GM18499 (cell line): ENCODE measurements at regions not wholly inside any gene's neighbourhood (a gene's known extent, or its start where the extent isn't known, plus 50 kb on each side); places are given as distances from the start of the nearest gene placed in this dataset.
"Not testable (repeated sequence)": the region's sequence is repeated elsewhere in the genome, so short reads cannot be mapped to it uniquely, and the experiment has no call there.

Source experiments
- ATAC-seq: cut with Tn5 transposase; IDR thresholded peaks from one replicate; pipeline ENCODE4 v1.9.1; 2021; ENCODE audit warnings: moderate number of reproducible peaks; ENCODE audit not compliant: insufficient read depth, unreplicated experiment

- not testable (repeated sequence) for ATAC-seq
These were observed 127.5 kb upstream of the CACNA2D1 start for GRCh38 chr7:82571047-82571446.

- ATAC-seq = no peak
These were observed 124.3 kb upstream of the CACNA2D1 start for GRCh38 chr7:82567841-82568240.

DNA sequence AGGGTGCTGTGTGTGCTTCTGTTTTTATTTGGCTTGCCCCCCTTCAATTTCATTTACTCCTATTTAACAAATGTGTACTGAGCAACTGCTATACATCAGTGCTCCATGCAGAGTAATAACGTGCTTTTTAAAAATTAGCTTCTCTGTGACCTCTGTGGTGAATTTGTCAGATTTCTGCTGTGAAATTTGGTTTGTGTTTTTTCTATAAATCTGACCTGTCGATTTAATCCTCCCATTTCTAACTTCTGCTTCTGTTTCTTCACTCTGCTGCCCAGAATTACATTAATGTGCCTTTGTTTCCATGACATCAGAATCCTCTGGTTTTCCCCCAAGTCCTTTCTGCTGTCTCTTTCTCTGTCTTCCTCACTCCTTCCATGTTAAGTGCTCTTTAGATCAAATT is 123.8 kb upstream of the CACNA2D1 start:
- no peak for ATAC-seq

- no peak for ATAC-seq
These were observed 123.2 kb upstream of the CACNA2D1 start for GRCh38 chr7:82566752-82567151.

- ATAC-seq = no peak
These were observed 119.3 kb upstream of the CACNA2D1 start for GRCh38 chr7:82562716-82563404.

DNA sequence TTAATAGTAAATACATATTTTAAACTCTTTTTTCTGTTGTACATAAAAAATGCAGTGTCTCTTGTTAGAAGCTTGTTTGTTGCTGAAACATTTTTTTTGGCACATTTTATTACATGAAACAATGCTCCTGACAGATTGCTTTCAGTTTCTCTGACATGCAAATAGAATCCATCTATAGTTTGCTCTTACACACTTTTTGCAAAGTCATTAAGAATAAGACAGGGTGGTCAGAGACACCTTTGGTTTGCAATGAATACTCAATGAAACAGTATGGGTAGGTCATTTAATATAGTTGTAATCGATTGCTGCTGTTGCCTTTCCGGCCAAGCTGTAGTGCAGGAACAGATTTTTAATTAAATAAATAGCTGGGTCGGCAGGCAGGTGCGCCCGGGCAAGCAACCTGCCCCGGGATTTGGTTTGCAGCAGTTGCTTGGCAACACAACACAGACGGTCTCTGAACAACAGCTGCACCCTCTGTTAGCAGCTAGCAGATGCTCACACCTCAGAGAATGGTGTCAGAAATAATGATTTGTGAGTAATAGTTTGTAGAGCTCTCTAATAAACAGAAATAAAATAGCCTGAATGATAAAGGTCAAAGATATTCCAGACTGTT is 115.7 kb upstream of the CACNA2D1 start:
- no peak for ATAC-seq

DNA sequence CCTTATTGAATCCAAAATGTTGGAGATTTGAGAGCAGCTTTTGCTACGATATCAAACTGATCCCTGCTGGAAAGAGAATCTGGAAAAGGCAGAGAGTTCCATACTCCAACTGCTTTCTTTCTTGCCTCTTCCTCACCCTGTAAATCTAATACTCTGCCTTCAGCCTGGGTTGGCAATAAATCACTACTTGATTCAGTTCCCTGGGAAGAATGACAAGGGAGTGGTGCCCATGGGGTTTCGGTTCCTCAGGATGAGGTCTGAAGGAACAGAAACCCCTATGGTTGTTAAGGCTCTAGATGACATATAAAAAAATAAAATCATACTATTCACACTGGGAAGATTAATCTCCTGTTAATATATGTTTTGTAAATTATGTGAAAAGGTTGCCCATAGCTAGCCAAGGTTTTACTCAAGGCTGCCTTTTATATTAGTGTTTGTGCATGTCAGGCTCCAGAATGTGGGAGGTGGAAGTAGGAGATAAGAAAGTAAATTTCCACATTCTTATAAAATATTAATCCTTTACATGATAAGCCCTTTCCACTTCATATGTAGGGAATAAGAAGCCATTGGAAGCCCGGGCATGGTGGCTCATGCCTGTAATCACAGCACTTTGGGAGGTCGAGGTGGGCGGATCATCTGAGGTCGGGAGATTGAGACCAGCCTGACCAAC is 106.2 kb upstream of the CACNA2D1 start:
- no peak for ATAC-seq

DNA sequence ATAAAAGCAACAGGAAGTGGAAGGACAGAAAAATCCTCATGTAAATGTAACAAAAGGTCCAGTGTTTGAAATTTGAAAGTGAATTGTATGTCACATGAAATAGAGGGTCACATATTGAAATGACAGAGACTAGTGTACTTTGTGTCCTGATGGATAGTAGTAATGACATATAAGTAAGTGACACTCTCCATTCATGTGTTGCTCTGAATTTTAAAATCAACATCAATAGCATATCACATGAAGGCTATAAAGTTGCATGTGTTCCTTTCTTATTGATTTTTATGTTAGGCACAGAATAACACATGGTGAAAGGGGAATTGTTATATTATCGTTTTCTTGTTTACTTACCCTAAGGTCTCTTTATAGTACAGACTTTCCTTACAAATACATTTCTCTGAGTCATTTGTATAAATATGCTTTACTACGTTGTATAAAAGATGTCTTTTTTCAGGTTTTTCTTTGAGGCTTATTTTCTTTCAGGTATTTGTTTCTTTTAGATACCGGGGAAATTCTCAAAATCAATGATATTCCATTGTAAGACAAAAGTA is 104.6 kb upstream of the CACNA2D1 start:
- no peak for ATAC-seq

- ATAC-seq = no peak
These were observed 99.1 kb upstream of the CACNA2D1 start for GRCh38 chr7:82542665-82543064.

GRCh38 chr7:82539969-82540368 is 96.4 kb upstream of the CACNA2D1 start:
- ATAC-seq = no peak

- ATAC-seq = no peak
These were observed 91.1 kb upstream of the CACNA2D1 start for GRCh38 chr7:82534684-82535083.

DNA sequence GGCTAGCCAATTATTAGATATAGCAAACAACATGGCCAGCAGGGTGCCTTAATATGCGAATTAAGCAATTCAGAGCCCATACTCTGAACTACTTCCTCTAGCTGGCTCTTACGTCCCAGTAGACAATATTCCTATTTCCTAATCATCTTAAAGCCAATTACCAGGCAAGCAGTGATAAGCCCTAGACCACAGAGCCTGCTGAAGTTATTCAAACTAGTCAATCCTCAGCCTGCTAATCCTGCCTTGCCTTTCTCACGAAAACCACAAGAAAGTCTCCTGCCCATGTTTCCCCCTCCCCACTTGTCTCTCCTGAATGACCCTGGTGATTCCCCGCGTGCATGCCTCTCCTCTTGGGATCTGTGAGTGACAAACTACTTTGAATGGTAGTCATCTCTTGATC is 86.8 kb upstream of the CACNA2D1 start:
- no peak for ATAC-seq

GRCh38 chr7:82528577-82529310 is 85.2 kb upstream of the CACNA2D1 start:
- no peak for ATAC-seq

- no peak for ATAC-seq
These were observed 84.3 kb upstream of the CACNA2D1 start for GRCh38 chr7:82527851-82528250.

- no peak for ATAC-seq
These were observed 78.4 kb upstream of the CACNA2D1 start for GRCh38 chr7:82521906-82522445.

GRCh38 chr7:82517050-82517449 is 73.5 kb upstream of the CACNA2D1 start:
- ATAC-seq = no peak

DNA sequence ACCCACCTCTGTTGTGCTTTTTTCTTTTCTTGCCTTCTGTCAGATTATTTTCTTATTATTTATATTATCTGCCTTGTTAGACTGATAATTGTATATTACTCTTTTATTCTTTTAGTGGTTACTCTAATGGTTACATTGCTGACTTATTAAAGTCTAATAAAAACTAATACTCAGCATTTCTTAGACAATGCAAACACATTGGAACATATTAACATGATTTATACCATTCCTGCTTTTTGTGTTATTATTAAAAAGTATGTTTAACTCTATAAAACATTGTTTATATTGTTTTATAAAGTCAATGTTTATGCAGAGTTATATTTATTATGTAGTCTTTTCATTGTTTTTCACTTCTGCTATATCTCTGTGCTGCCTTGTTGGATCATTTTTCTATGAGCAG is 68.0 kb upstream of the CACNA2D1 start:
- ATAC-seq = no peak

DNA sequence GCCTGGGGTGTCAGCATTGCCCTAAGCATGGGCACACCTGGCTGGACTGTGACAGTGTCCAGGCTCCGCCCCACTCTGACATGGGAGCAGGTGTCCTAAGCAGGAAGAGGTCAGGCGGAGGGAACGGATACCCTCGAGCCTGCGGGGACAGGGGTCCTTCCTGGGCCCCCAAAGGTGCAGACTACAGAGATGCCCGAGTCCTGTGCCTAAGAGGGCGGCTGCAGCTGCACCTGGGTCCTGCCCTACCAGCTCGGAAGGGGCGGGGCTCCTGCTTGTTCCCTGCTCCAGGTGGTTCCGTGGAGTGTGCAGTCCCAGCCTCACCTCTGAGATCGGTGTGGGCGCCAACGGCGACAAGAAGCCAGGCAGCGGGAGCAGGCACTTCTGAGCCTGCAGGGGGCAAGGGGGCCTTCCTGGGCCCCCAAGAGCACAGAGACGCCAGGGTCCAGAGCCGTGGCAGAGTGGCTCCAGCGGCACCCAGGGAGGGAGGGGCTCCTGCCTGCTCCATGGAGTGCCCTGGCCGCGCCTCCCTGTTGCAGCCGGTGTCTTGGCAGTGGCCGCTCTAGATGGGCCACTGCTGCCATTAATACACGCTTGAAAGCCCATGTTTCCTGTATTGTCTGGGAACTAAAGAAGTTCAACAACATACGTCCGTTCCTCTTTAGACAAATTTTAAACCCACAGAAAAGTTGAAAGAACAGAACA is 64.5 kb upstream of the CACNA2D1 start:
- ATAC-seq = no peak

DNA sequence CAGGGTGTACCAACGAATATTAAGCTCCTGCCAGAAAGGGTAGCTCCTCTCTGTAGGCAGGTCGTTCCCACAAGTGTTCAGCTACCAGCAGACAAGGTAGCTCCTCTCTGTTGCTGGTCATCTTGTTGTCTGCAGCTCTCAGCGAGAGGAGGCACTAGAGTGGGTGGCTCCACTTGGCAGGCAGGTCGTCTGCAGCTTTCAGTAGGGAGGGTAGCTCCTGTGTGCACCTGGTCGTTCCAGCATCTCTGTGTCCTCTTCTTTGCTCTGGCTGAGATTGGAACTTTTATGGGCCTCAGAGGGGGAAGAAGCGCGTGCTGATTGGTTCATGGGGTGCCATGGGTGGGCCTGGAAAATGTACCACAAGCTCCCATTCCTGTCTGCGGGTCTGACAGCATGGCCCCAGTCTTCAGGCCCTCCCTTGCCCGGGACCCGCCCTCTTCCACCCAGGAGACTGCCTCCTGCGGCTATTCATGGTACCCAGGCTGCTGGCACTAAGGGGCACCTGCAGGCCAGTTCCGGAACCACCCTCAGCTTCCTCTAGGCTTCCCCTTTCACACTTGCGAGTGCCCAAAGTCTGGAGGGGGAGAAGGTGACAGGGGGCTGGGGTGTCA is 63.9 kb upstream of the CACNA2D1 start:
- ATAC-seq = no peak
